ENCODE measurements at regions not wholly inside any gene's neighbourhood (a gene's known extent, or its start where the extent isn't known, plus 50 kb on each side); places are given as distances from the start of the nearest gene placed in this dataset.
"Not testable (repeated sequence)": the region's sequence is repeated elsewhere in the genome, so short reads cannot be mapped to it uniquely, and the experiment has no call there.

- H3K36me3 ChIP-seq (ENCODE audit: low read depth), result no peaks in the 10 kb centered on the region
- no peaks in the 10 kb centered on the region for H4K20me1 ChIP-seq (ENCODE audit: insufficient read depth)
- CTCF ChIA-PET, result no interaction called here
- H3K4me2 ChIP-seq, result no peak overlapping the region
- no peak overlapping the region for H3K27ac ChIP-seq
- TF ChIP-seq CTCF (conservative IDR thresholded peaks at IDR 0.05), result no peak
- no peak for TF ChIP-seq EZH2 (IDR thresholded peaks at IDR 0.05; ENCODE audit: low read depth)
- no TSS peak for BruUV-seq (replicated peaks)
- H3K4me1 ChIP-seq (replicated peaks; ENCODE audit: insufficient read depth), result no peaks in the 10 kb centered on the region
- intact Hi-C loops (cut with micrococcal nuclease; ENCODE audit: unreplicated experiment), result no loop called here
- H3F3A ChIP-seq (ENCODE audit: insufficient read depth, low read depth), result no peaks in the 10 kb centered on the region
- no peak for DNase-seq
- no peak overlapping the region for H3K4me3 ChIP-seq
- H2AFZ ChIP-seq, result no peak overlapping the region
- POLR2A ChIA-PET (ENCODE audit: unreplicated experiment), result no interaction called here
- H3K27me3 ChIP-seq (ENCODE audit: insufficient read depth, low read depth), result no peaks in the 10 kb centered on the region
- H3K79me2 ChIP-seq (ENCODE audit: low read depth), result no peaks in the 10 kb centered on the region
- H3K9me3 ChIP-seq (ENCODE audit: insufficient read depth, low read depth), result no peaks in the 10 kb centered on the region
- H3K9me2 ChIP-seq (ENCODE audit: insufficient read depth), result no peaks in the 10 kb centered on the region
These were observed 61.2 kb upstream of the ANKRD55 start for GRCh38 chr5:56294354-56294753.

- H3K27me3 ChIP-seq (ENCODE audit: insufficient read depth, low read depth); H3K9me2 ChIP-seq (ENCODE audit: insufficient read depth); H3K4me3 ChIP-seq; H4K20me1 ChIP-seq (ENCODE audit: insufficient read depth); H3F3A ChIP-seq (ENCODE audit: insufficient read depth, low read depth); H3K79me2 ChIP-seq (ENCODE audit: low read depth); intact Hi-C loops (cut with micrococcal nuclease; ENCODE audit: unreplicated experiment); DNase-seq; H2AFZ ChIP-seq; BruUV-seq (replicated peaks); CTCF ChIA-PET; H3K4me1 ChIP-seq (replicated peaks; ENCODE audit: insufficient read depth); H3K9me3 ChIP-seq (ENCODE audit: insufficient read depth, low read depth); H3K27ac ChIP-seq; H3K4me2 ChIP-seq; H3K36me3 ChIP-seq (ENCODE audit: low read depth): not testable (repeated sequence)
- POLR2A ChIA-PET (ENCODE audit: unreplicated experiment), result interaction anchor here (0.7 kb wide), 1 partner anchor 539 kb away, joined by 3 read pairs; no protein-coding TSS in a partner anchor
These were observed 59.7 kb upstream of the ANKRD55 start for GRCh38 chr5:56292874-56293273.

- DNase-seq, result no peak
- intact Hi-C loops (cut with micrococcal nuclease; ENCODE audit: unreplicated experiment), result no loop called here
- Histone ChIP-seq H3F3A (ENCODE audit: insufficient read depth, low read depth) (no peaks in the 10 kb centered on the region), H3K36me3 (ENCODE audit: low read depth) (no peaks in the 10 kb centered on the region), H3K9me2 (ENCODE audit: insufficient read depth) (no peaks in the 10 kb centered on the region), H3K9me3 (ENCODE audit: insufficient read depth, low read depth) (no peaks in the 10 kb centered on the region), H3K4me1 (replicated peaks; ENCODE audit: insufficient read depth) (no peaks in the 10 kb centered on the region), H3K27me3 (ENCODE audit: insufficient read depth, low read depth) (no peaks in the 10 kb centered on the region), H3K79me2 (ENCODE audit: low read depth) (no peaks in the 10 kb centered on the region), H3K4me2 (no peak overlapping the region), H3K4me3 (no peak overlapping the region), H2AFZ (no peak overlapping the region), H3K27ac (no peak overlapping the region), H4K20me1 (ENCODE audit: insufficient read depth) (no peaks in the 10 kb centered on the region)
- no peak for TF ChIP-seq EZH2 (IDR thresholded peaks at IDR 0.05; ENCODE audit: low read depth)
- no peak for TF ChIP-seq CTCF (conservative IDR thresholded peaks at IDR 0.05)
- no TSS peak for BruUV-seq (replicated peaks)
- ChIA-PET CTCF (no interaction called here), POLR2A (ENCODE audit: unreplicated experiment) (interaction anchor here (0.6 to 0.7 kb wide), 2 partner anchors 238 to 540 kb away, joined by 3 read pairs; no protein-coding TSS in a partner anchor)
These were observed 58.7 kb upstream of the ANKRD55 start for GRCh38 chr5:56291661-56292374.

All from PC-9 (cell line).